HCT116 (cell line): ENCODE measurements at regions not wholly inside any gene's neighbourhood (a gene's known extent, or its start where the extent isn't known, plus 50 kb on each side); places are given as distances from the start of the nearest gene placed in this dataset.

ENCODE experiments used
- ATAC-seq: fragments of 200-7000 bp; cut with Tn5 transposase; 2 replicates; pipeline ENCODE4 v1.9.1; 2020; ENCODE audit warnings: mild to moderate bottlenecking, moderate library complexity
- BruUV-seq: library from RNA; stranded (reverse); fragments of 400-500 nt; replicated peaks from 2 replicates; lab custom pipeline; 2021; lab: Mats Ljungman, UMichigan
- CTCF ChIA-PET: fragments of 300-600 bp; sonication (Branson Sonifier 250); formaldehyde crosslinking; loops from one replicate; lab custom pipeline; 2021; ENCODE audit warnings: antibody characterized with exemption; lab: Charles Lee
- POLR2A ChIA-PET: fragments of 300-600, 350-600 bp; sonication (Branson Sonifier 250); formaldehyde crosslinking; loops from one replicate; lab custom pipeline; 2021; ENCODE audit warnings: antibody characterized with exemption; lab: Charles Lee
- RAD21 ChIA-PET, 2 experiments: fragments of 300-600 bp; sonication (Branson Sonifier 250); formaldehyde crosslinking; loops; one replicate each; lab custom pipeline; 2023; ENCODE audit warnings: low total read pairs in 2 of 2; ENCODE audit not compliant: uncharacterized antibody in 2 of 2, unreplicated experiment in 2 of 2, low non-redundant PET in 1 of 2; lab: Charles Lee
- DNase-seq: peaks from one replicate; pipeline ENCODE4 v3.0.0-alpha.2; 2010; ENCODE audit warnings: low read depth, low spot score
- H2AFZ ChIP-seq: fragments of 200-600 bp; shearing (Covaris generic), sonication (generic); 2 replicates; pipeline ENCODE4 v1.6.1; 2017; ENCODE audit warnings: low read depth, mixed run types, mixed read lengths, antibody characterized with exemption, low read length; ENCODE audit not compliant: poor library complexity, severe bottlenecking
- H3K27ac ChIP-seq: 2 replicates; pipeline ENCODE4 v1.5.1; 2012; ENCODE audit warnings: low read depth, low read length
- H3K27me3 ChIP-seq: fragments of 200-600 bp; sonication (generic); 2 replicates; pipeline ENCODE4 v1.6.1; 2016; ENCODE audit warnings: mixed run types, low read length, mixed read lengths; ENCODE audit not compliant: insufficient read depth
- H3K36me3 ChIP-seq, 2 experiments: fragments of 200-500 bp in 1 of 2; fragments of 200-600 bp in 1 of 2; sonication (Bioruptor generic) in 1 of 2; sonication (generic) in 1 of 2; 2 replicates each; pipeline versions ENCODE4 v1.5.1 to v1.6.1; 2014 to 2016; ENCODE audit warnings: low read length in 2 of 2, inconsistent platforms in 1 of 2, mixed read lengths in 1 of 2, mixed run types in 1 of 2; ENCODE audit not compliant: insufficient read depth in 2 of 2, control insufficient read depth in 1 of 2
- H3K4me1 ChIP-seq, 2 experiments: fragments of 200-600 bp in 1 of 2; sonication (generic) in 1 of 2; 2 replicates each; pipeline versions ENCODE4 v1.5.1 to v1.6.1; 2012 to 2017; ENCODE audit warnings: low read length in 2 of 2, inconsistent platforms in 1 of 2, mild to moderate bottlenecking in 1 of 2, mixed read lengths in 1 of 2, mixed run types in 1 of 2, moderate library complexity in 1 of 2; ENCODE audit not compliant: insufficient read depth in 2 of 2, control insufficient read depth in 1 of 2
- H3K4me2 ChIP-seq: fragments of 200-600 bp; sonication (generic); 2 replicates; pipeline ENCODE4 v1.6.1; 2017; ENCODE audit warnings: mixed run types, low read length, mixed read lengths
- H3K4me3 ChIP-seq, 2 experiments: fragments of 200-600 bp in 1 of 2; sonication (generic) in 1 of 2; replicated peaks in 1 of 2; 2 replicates each; pipeline ENCODE4 v1.5.1; 2011 to 2016; ENCODE audit warnings: low read length in 2 of 2, control low read depth in 1 of 2, low read depth in 1 of 2, mild to moderate bottlenecking in 1 of 2, mixed read lengths in 1 of 2, mixed run types in 1 of 2
- H3K79me2 ChIP-seq: fragments of 200-600 bp; sonication (generic); 2 replicates; pipeline ENCODE4 v1.6.1; 2017; ENCODE audit warnings: mild to moderate bottlenecking, mixed run types, low read length, moderate library complexity, mixed read lengths; ENCODE audit not compliant: insufficient read depth
- H3K9ac ChIP-seq: fragments of 200-600 bp; sonication (generic); 2 replicates; pipeline ENCODE4 v1.6.1; 2016; ENCODE audit warnings: low read length, mixed read lengths
- H3K9me2 ChIP-seq: fragments of 200-600 bp; sonication (generic), shearing (Covaris generic); 2 replicates; pipeline ENCODE4 v1.6.1; 2017; ENCODE audit warnings: mixed run types, mild to moderate bottlenecking, moderate library complexity; ENCODE audit not compliant: insufficient read depth
- H3K9me3 ChIP-seq, 2 experiments: fragments of 200-500 bp in 1 of 2; fragments of 200-600 bp in 1 of 2; sonication (Bioruptor generic) in 1 of 2; sonication (generic) in 1 of 2; 2 replicates each; pipeline ENCODE4 v1.6.1; 2014 to 2017; ENCODE audit warnings: low read length in 2 of 2, mixed read lengths in 2 of 2, inconsistent platforms in 1 of 2, low read depth in 1 of 2, mild to moderate bottlenecking in 1 of 2, mixed run types in 1 of 2, moderate library complexity in 1 of 2; ENCODE audit not compliant: control insufficient read depth in 1 of 2, insufficient read depth in 1 of 2
- H4K20me1 ChIP-seq: fragments of 200-600 bp; sonication (generic), shearing (Covaris generic); 2 replicates; pipeline ENCODE4 v1.6.1; 2017; ENCODE audit warnings: mixed run types, mild to moderate bottlenecking, moderate library complexity; ENCODE audit not compliant: insufficient read depth
- ATF3 ChIP-seq: IDR thresholded peaks from 2 replicates; pipeline ENCODE4 v1.6.1; 2012
- CBX3 ChIP-seq: IDR thresholded peaks from 2 replicates; pipeline ENCODE4 v1.6.1; 2012; ENCODE audit warnings: low read depth
- CEBPB ChIP-seq: IDR thresholded peaks from 2 replicates; pipeline ENCODE4 v1.6.1; 2012; ENCODE audit warnings: low read depth
- EGR1 ChIP-seq: IDR thresholded peaks from 2 replicates; pipeline ENCODE4 v1.6.1; 2012; ENCODE audit warnings: low read depth
- ELF1 ChIP-seq: IDR thresholded peaks from 2 replicates; pipeline ENCODE4 v1.6.1; 2012; ENCODE audit warnings: low read depth, borderline replicate concordance
- EZH2 ChIP-seq: fragments of 200-600 bp; sonication (generic); IDR thresholded peaks from 2 replicates; pipeline ENCODE4 v1.6.1; 2017; ENCODE audit warnings: antibody characterized with exemption, mixed run types
- EZH2phosphoT487 ChIP-seq: fragments of 200-600 bp; IDR thresholded peaks from 2 replicates; pipeline ENCODE4 v1.6.1; 2018; ENCODE audit warnings: antibody characterized with exemption, borderline replicate concordance
- FOSL1 ChIP-seq: IDR thresholded peaks from 2 replicates; pipeline ENCODE4 v1.6.1; 2012; ENCODE audit warnings: low read depth
- RAD21 ChIP-seq: IDR thresholded peaks from 2 replicates; pipeline ENCODE4 v1.6.1; 2012; ENCODE audit warnings: low read depth, mild to moderate bottlenecking
- SP1 ChIP-seq: IDR thresholded peaks from 2 replicates; pipeline ENCODE4 v1.6.1; 2012; ENCODE audit warnings: low read depth
- SRF ChIP-seq: IDR thresholded peaks from 2 replicates; pipeline ENCODE4 v1.6.1; 2012; ENCODE audit warnings: low read depth
- ZFX ChIP-seq: fragments of 450-650 bp; IDR thresholded peaks from 2 replicates; pipeline ENCODE4 v1.6.1; 2017
- intact Hi-C: fragments of 100-400 bp; cut with micrococcal nuclease; formaldehyde crosslinking; loops from 2 replicates; pipeline ENCODE4 v1.10.0; 2022
- TF ChIP-seq, protein P1 (sequence below), 3 experiments: fragments of 200-600 bp in 1 of 3; sonication (generic) in 1 of 3; IDR thresholded peaks in 2 of 3; conservative IDR thresholded peaks in 1 of 3; 2 replicates each; pipeline ENCODE4 v1.5.1; 2012 to 2017; ENCODE audit warnings: low read depth in 2 of 3, low read length in 2 of 3, antibody characterized with exemption in 1 of 3, borderline replicate concordance in 1 of 3, control low read depth in 1 of 3, mild to moderate bottlenecking in 1 of 3, mixed read lengths in 1 of 3, mixed run types in 1 of 3, moderate library complexity in 1 of 3; ENCODE audit not compliant: insufficient read depth in 1 of 3
- TF ChIP-seq, protein P2 (sequence below): IDR thresholded peaks from 2 replicates; pipeline ENCODE4 v1.6.1; 2011; ENCODE audit warnings: mild to moderate bottlenecking, low read length, moderate library complexity; ENCODE audit not compliant: insufficient replicate concordance; ENCODE audit errors: extremely low read depth

- H3K9me2 ChIP-seq = no peaks in the 10 kb centered on the region
- no peaks in the 10 kb centered on the region for H3K36me3 ChIP-seq
- H3K9ac ChIP-seq = no peak overlapping the region
- ATAC-seq (no peak), DNase-seq (no peak)
- H3K4me2 ChIP-seq = no peak overlapping the region
- intact Hi-C loops = no loop called here
- no TSS peak for BruUV-seq
- CTCF ChIA-PET = no interaction called here
- no peak overlapping the region for H3K4me3 ChIP-seq
- H3K79me2 ChIP-seq = no peaks in the 10 kb centered on the region
- no peak overlapping the region for H3K27ac ChIP-seq
- TF ChIP-seq EZH2 = no peak
- TF ChIP-seq, protein P1, sequence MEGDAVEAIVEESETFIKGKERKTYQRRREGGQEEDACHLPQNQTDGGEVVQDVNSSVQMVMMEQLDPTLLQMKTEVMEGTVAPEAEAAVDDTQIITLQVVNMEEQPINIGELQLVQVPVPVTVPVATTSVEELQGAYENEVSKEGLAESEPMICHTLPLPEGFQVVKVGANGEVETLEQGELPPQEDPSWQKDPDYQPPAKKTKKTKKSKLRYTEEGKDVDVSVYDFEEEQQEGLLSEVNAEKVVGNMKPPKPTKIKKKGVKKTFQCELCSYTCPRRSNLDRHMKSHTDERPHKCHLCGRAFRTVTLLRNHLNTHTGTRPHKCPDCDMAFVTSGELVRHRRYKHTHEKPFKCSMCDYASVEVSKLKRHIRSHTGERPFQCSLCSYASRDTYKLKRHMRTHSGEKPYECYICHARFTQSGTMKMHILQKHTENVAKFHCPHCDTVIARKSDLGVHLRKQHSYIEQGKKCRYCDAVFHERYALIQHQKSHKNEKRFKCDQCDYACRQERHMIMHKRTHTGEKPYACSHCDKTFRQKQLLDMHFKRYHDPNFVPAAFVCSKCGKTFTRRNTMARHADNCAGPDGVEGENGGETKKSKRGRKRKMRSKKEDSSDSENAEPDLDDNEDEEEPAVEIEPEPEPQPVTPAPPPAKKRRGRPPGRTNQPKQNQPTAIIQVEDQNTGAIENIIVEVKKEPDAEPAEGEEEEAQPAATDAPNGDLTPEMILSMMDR (IDR thresholded peaks at IDR 0.05 in 2 of 3, conservative IDR thresholded peaks at IDR 0.05 in 1 of 3; ENCODE audit: borderline replicate concordance in 1 of 3, insufficient read depth in 1 of 3, low read depth in 2 of 3, low read length in 2 of 3) = no peak
- no peak for TF ChIP-seq RAD21
- TF ChIP-seq ATF3 = no peak
- no peak for TF ChIP-seq EZH2phosphoT487
- TF ChIP-seq CBX3 = no peak
- no peak for TF ChIP-seq ELF1
- TF ChIP-seq SP1 = no peak
- TF ChIP-seq, all 23 proteins: peak for 0
- no peak overlapping the region for H2AFZ ChIP-seq
- no peaks in the 10 kb centered on the region for H4K20me1 ChIP-seq
- H3K9me3 ChIP-seq = no peaks in the 10 kb centered on the region; a peak in 2 of 4 replicates
- H3K27me3 ChIP-seq = no peaks in the 10 kb centered on the region
- POLR2A ChIA-PET = no interaction called here
- peaks cover 0 to 32% of the 10 kb centered on the region in 2 experiments; a peak in 2 of 4 replicates for H3K4me1 ChIP-seq
- RAD21 ChIA-PET = no interaction called here
Measured at GRCh38 chr5:73378765-73379164, 69.8 kb downstream of the FOXD1 start.

DNA sequence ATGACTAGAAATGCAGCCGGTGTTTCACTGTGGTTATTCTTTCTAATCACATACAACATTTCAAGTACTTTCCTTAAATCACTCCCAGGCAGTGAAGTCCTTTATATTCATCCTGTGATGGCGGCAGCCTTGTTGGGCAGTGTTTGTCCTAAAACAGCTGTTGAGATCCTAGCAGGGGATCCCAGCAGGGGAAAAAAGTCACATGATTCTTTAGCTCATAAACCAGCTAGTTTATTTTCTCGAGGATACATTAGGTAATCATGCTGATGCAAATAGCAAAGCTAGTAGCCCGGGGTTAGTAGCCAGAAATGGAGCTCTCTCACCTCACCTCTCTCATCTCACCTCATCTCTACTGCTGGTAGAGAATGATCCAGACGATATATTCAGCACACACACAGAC, 70.5 kb downstream of the FOXD1 start:
- H3K79me2 ChIP-seq = no peaks in the 10 kb centered on the region
- ChIA-PET CTCF (no interaction called here), POLR2A (no interaction called here), RAD21 (no interaction called here)
- no peak overlapping the region for H3K4me3 ChIP-seq
- H3K27ac ChIP-seq = no peak overlapping the region
- no peaks in the 10 kb centered on the region for H3K27me3 ChIP-seq
- no peak for DNase-seq
- intact Hi-C loops = no loop called here
- H3K4me2 ChIP-seq = no peak overlapping the region
- H4K20me1 ChIP-seq = no peaks in the 10 kb centered on the region
- H3K9ac ChIP-seq = no peak overlapping the region
- no TSS peak for BruUV-seq
- H2AFZ ChIP-seq = no peak overlapping the region
- peaks cover 0 to 33% of the 10 kb centered on the region in 2 experiments; a peak in 2 of 4 replicates for H3K4me1 ChIP-seq
- H3K9me2 ChIP-seq = no peaks in the 10 kb centered on the region
- ATAC-seq = no peak
- no peaks in the 10 kb centered on the region for H3K36me3 ChIP-seq
- H3K9me3 ChIP-seq = no peaks in the 10 kb centered on the region; a peak in 2 of 4 replicates
- TF ChIP-seq FOSL1 = no peak
- no peak for TF ChIP-seq EZH2
- TF ChIP-seq SRF = no peak
- TF ChIP-seq ATF3 = no peak
- TF ChIP-seq EGR1 = no peak
- no peak for TF ChIP-seq ZFX
- TF ChIP-seq CEBPB = no peak
- TF ChIP-seq, protein P2, sequence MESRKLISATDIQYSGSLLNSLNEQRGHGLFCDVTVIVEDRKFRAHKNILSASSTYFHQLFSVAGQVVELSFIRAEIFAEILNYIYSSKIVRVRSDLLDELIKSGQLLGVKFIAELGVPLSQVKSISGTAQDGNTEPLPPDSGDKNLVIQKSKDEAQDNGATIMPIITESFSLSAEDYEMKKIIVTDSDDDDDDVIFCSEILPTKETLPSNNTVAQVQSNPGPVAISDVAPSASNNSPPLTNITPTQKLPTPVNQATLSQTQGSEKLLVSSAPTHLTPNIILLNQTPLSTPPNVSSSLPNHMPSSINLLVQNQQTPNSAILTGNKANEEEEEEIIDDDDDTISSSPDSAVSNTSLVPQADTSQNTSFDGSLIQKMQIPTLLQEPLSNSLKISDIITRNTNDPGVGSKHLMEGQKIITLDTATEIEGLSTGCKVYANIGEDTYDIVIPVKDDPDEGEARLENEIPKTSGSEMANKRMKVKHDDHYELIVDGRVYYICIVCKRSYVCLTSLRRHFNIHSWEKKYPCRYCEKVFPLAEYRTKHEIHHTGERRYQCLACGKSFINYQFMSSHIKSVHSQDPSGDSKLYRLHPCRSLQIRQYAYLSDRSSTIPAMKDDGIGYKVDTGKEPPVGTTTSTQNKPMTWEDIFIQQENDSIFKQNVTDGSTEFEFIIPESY = no peak
- TF ChIP-seq SP1 = no peak
